MCF 10A (cell line): ENCODE measurements at regions not wholly inside any gene's neighbourhood (a gene's known extent, or its start where the extent isn't known, plus 50 kb on each side); places are given as distances from the start of the nearest gene placed in this dataset.

ENCODE experiments used
- BruUV-seq: library from RNA; stranded (reverse); fragments of 400-500 nt; replicated peaks from 2 replicates; lab custom pipeline; 2021; lab: Mats Ljungman, UMichigan
- CTCF ChIA-PET: fragments of 300-600 bp; sonication (Branson Sonifier 250); formaldehyde crosslinking; extraction: SDS; loops from one replicate; lab custom pipeline; 2021; ENCODE audit warnings: antibody characterized with exemption, inconsistent platforms; lab: Yijun Ruan, JAX
- POLR2A ChIA-PET: fragments of 300-600, 350-650 bp; sonication (Branson Sonifier 250); formaldehyde crosslinking; extraction: SDS; loops from one replicate; lab custom pipeline; 2020; ENCODE audit warnings: antibody characterized with exemption, inconsistent platforms; lab: Yijun Ruan, JAX
- DNase-seq: peaks from one replicate; pipeline ENCODE4 v3.0.0-alpha.2; 2018; ENCODE audit not compliant: unreplicated experiment
- H3K27ac Mint-ChIP-seq: one replicate; pipeline ENCODE4 v1.8.0; 2022; ENCODE audit warnings: mild to moderate bottlenecking, low read depth, mixed read lengths; ENCODE audit not compliant: unreplicated experiment
- H3K27me3 Mint-ChIP-seq: one replicate; pipeline ENCODE4 v1.8.0; 2022; ENCODE audit warnings: mixed read lengths; ENCODE audit not compliant: insufficient read depth, unreplicated experiment
- H3K36me3 Mint-ChIP-seq: one replicate; pipeline ENCODE4 v1.8.0; 2022; ENCODE audit warnings: mild to moderate bottlenecking, moderate library complexity, mixed read lengths; ENCODE audit not compliant: insufficient read depth, unreplicated experiment
- H3K4me1 Mint-ChIP-seq: one replicate; pipeline ENCODE4 v1.8.0; 2022; ENCODE audit warnings: mixed read lengths; ENCODE audit not compliant: insufficient read depth, unreplicated experiment
- H3K4me3 Mint-ChIP-seq: one replicate; pipeline ENCODE4 v1.8.0; 2022; ENCODE audit warnings: mild to moderate bottlenecking, moderate library complexity, mixed read lengths; ENCODE audit not compliant: unreplicated experiment
- H3K9me3 Mint-ChIP-seq: one replicate; pipeline ENCODE4 v1.8.0; 2022; ENCODE audit warnings: mixed read lengths; ENCODE audit not compliant: unreplicated experiment
- intact Hi-C: fragments of 100-400 bp; cut with micrococcal nuclease; formaldehyde crosslinking; loops from 2 replicates; pipeline ENCODE4 v1.14.1; 2022
- TF ChIP-seq, protein P1 (sequence below): fragments of 200-600 bp; IDR thresholded peaks from one replicate; pipeline ENCODE4 v1.8.0; 2022; ENCODE audit warnings: antibody characterized with exemption, mild to moderate bottlenecking; ENCODE audit not compliant: unreplicated experiment

DNA sequence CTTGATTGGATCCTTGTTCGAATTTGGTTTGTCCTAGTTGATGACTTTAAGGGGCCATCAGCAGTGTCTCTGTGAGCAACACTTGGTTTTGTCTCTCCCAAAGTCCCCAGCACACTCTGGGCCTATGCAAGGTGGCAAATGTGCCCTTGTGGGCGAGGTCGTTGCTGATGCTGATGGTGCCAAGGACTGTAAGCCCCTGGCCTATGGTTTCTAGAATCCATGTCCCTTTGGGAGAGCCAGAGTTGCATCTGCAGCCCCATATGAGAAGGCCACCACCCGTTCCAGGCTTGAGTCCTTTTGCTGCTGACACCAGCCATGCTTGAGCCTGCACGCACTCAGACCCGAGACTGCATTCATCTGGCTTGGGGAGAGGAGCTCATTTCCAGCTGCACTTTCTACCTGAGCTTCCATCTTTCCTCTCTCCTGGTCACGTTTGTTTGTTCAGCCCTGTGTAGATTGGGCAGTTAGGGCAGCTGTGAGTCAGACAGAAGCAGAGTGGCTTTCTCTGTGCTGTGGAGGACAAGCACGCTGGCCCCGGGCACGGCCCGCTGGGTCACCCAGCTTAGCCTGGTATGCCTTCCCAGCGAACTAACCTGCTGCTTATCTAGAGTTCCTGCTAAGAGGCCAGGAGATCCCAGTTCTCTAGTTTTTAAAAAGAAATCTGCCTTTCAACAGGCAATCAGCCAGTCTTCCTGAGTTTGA is 52.1 kb upstream of the CSF3R start:
- peaks cover 75% of the 10 kb centered on the region for H3K27me3 Mint-ChIP-seq
- no peak overlapping the region for H3K4me3 Mint-ChIP-seq
- H3K36me3 Mint-ChIP-seq, result no peaks in the 10 kb centered on the region
- ChIA-PET POLR2A (interaction anchor here (1.1 kb wide), 1 partner anchor 10 kb away, joined by 3 read pairs; no protein-coding TSS in a partner anchor), CTCF (interaction anchor here (0.6 to 5.7 kb wide), 5 partner anchors 13 to 824 kb away, joined by 3 to 27 read pairs (median 4); no protein-coding TSS in a partner anchor)
- no peaks in the 10 kb centered on the region for H3K9me3 Mint-ChIP-seq
- no peak for DNase-seq
- TF ChIP-seq, protein P1, sequence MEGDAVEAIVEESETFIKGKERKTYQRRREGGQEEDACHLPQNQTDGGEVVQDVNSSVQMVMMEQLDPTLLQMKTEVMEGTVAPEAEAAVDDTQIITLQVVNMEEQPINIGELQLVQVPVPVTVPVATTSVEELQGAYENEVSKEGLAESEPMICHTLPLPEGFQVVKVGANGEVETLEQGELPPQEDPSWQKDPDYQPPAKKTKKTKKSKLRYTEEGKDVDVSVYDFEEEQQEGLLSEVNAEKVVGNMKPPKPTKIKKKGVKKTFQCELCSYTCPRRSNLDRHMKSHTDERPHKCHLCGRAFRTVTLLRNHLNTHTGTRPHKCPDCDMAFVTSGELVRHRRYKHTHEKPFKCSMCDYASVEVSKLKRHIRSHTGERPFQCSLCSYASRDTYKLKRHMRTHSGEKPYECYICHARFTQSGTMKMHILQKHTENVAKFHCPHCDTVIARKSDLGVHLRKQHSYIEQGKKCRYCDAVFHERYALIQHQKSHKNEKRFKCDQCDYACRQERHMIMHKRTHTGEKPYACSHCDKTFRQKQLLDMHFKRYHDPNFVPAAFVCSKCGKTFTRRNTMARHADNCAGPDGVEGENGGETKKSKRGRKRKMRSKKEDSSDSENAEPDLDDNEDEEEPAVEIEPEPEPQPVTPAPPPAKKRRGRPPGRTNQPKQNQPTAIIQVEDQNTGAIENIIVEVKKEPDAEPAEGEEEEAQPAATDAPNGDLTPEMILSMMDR, result no peak
- no TSS peak for BruUV-seq
- intact Hi-C loops, result no loop called here
- H3K27ac Mint-ChIP-seq, result no peak overlapping the region
- H3K4me1 Mint-ChIP-seq, result no peaks in the 10 kb centered on the region

DNA sequence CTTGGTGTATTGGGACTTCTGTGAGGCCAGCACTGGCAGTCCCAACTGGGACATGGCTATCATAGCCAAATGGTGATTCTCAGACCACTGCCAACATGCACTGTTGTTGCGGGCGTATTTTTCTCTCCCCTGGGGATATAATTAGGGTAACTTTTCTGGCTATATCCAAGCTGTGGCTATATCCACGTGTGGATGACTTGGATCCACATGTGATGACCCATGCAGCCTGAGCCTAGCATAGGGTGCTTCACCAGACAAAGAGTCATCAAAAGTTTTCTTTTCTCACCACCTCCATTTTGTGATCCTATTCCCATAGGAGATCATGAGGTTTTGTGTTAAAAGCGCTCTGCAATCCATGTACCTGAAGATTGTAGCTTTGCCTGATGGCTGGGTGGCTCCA is 51.2 kb upstream of the CSF3R start:
- TF ChIP-seq, protein P1, result no peak
- CTCF ChIA-PET, result interaction anchor here (0.9 to 5.7 kb wide), 4 partner anchors 14 to 902 kb away, joined by 3 to 27 read pairs (median 4); no protein-coding TSS in a partner anchor
- POLR2A ChIA-PET, result no interaction called here
- Mint-ChIP-seq H3K27ac (no peak overlapping the region), H3K4me1 (no peaks in the 10 kb centered on the region), H3K36me3 (no peaks in the 10 kb centered on the region), H3K27me3 (peaks cover 68% of the 10 kb centered on the region), H3K4me3 (no peak overlapping the region), H3K9me3 (no peaks in the 10 kb centered on the region)
- no peak for DNase-seq
- no TSS peak for BruUV-seq
- intact Hi-C loops, result no loop called here

DNA sequence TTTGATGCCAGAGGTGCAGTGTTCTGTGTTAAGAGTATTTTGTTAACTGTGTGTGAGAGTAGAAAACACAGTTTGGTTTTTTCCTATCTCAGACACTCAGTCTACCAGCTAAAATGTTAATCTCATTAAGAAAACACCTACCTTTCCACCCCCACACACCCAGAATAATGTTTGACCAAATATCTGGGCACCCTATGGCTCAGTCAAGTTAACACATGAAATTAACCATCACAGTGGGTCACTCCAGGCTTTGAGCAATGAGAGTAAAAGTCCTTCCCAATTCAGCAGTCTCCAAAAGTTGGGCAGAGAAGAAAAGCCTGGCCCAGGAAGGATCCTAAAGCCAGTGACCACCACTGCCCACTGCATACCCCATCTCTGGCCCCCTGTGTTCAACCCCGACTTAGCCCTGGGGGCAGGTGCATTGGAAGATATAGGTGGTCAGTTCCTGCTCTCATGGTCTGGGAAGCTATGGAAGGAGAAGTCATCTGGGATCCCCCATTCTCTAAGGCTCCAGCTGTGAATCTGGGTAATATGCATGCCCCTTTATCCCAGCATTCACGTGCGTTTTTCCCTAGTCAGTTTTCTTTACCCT is 50.2 kb upstream of the CSF3R start:
- H3K36me3 Mint-ChIP-seq, result no peaks in the 10 kb centered on the region
- peaks cover 58% of the 10 kb centered on the region for H3K27me3 Mint-ChIP-seq
- H3K4me3 Mint-ChIP-seq, result no peak overlapping the region
- H3K27ac Mint-ChIP-seq, result no peak overlapping the region
- TF ChIP-seq, protein P1, result no peak
- BruUV-seq, result no TSS peak
- H3K4me1 Mint-ChIP-seq, result no peaks in the 10 kb centered on the region
- H3K9me3 Mint-ChIP-seq, result no peaks in the 10 kb centered on the region
- CTCF ChIA-PET, result interaction anchor here (0.9 to 5.7 kb wide), 3 partner anchors 17 to 903 kb away, joined by 3 to 27 read pairs (median 4); no protein-coding TSS in a partner anchor
- intact Hi-C loops, result no loop called here
- POLR2A ChIA-PET, result no interaction called here
- no peak for DNase-seq
